H1 (cell line): ENCODE measurements at regions not wholly inside any gene's neighbourhood (a gene's known extent, or its start where the extent isn't known, plus 50 kb on each side); places are given as distances from the start of the nearest gene placed in this dataset.

Experiments used
- CTCF ChIA-PET: fragments of 300-600 bp; sonication (Branson Sonifier 250); formaldehyde crosslinking; loops from one replicate; lab custom pipeline; 2021; ENCODE audit not compliant: partially characterized antibody; lab: Charles Lee
- POLR2A ChIA-PET: fragments of 300-600 bp; sonication (Branson Sonifier 250); formaldehyde crosslinking; loops from one replicate; lab custom pipeline; 2021; ENCODE audit warnings: inconsistent platforms; ENCODE audit not compliant: partially characterized antibody; lab: Charles Lee
- DNase-seq, 2 experiments: peaks; one replicate each; pipeline versions ENCODE4 v3.0.0 to v3.0.0-alpha.2; 2010 to 2022; ENCODE audit warnings: low spot score in 2 of 2, low read depth in 1 of 2, mixed read lengths in 1 of 2
- FAIRE-seq: peaks from 2 replicates; lab custom pipeline; 2011; peaks lifted over from hg19 to GRCh38; lab: Jason Lieb, UNC
- H2AFZ ChIP-seq: 2 replicates; pipeline ENCODE4 v1.8.1; 2012; ENCODE audit warnings: low read length, inconsistent platforms
- H2AK5ac ChIP-seq: 2 replicates; pipeline ENCODE4 v1.6.1; 2013; ENCODE audit warnings: low read depth, low read length
- H2BK120ac ChIP-seq: replicated peaks from 2 replicates; pipeline ENCODE3; 2013; ENCODE audit warnings: low read depth, low read length, inconsistent platforms
- H2BK12ac ChIP-seq: 2 replicates; pipeline ENCODE4 v1.6.1; 2013; ENCODE audit warnings: low read depth, low read length
- H2BK15ac ChIP-seq: 2 replicates; pipeline ENCODE4 v1.6.1; 2013; ENCODE audit warnings: low read length
- H2BK20ac ChIP-seq: 2 replicates; pipeline ENCODE4 v1.6.1; 2013; ENCODE audit warnings: low read length
- H2BK5ac ChIP-seq: 2 replicates; pipeline ENCODE4 v1.6.1; 2013; ENCODE audit warnings: low read depth, low read length
- H3K14ac ChIP-seq: 2 replicates; pipeline ENCODE4 v1.6.1; 2013; ENCODE audit warnings: inconsistent platforms; ENCODE audit not compliant: insufficient read length
- H3K18ac ChIP-seq: 2 replicates; pipeline ENCODE4 v1.6.1; 2013; ENCODE audit warnings: low read length; ENCODE audit errors: extremely low read depth
- H3K23ac ChIP-seq: 2 replicates; pipeline ENCODE4 v1.6.1; 2013; ENCODE audit warnings: inconsistent platforms; ENCODE audit not compliant: insufficient read length
- H3K23me2 ChIP-seq: 2 replicates; pipeline ENCODE4 v1.6.1; 2013; ENCODE audit warnings: low read depth, low read length
- H3K27ac ChIP-seq: 2 replicates; pipeline ENCODE4 v1.6.1; 2011; ENCODE audit warnings: low read depth, low read length, inconsistent platforms
- H3K27me3 ChIP-seq, 4 experiments: replicated peaks in 1 of 4; 1 replicate in 1 of 4; 2 replicates in 3 of 4; pipeline versions ENCODE4 v1.6.1 to v1.8.1; 2011 to 2013; ENCODE audit warnings: low read length in 3 of 4, mild to moderate bottlenecking in 3 of 4, inconsistent platforms in 2 of 4, mixed read lengths in 2 of 4, moderate library complexity in 1 of 4; ENCODE audit not compliant: control insufficient read depth in 3 of 4, insufficient read depth in 3 of 4; ENCODE audit errors: extremely low read depth in 1 of 4
- H3K36me3 ChIP-seq, 4 experiments: 2 replicates each; pipeline versions ENCODE4 v1.6.1 to v1.8.1; 2011 to 2013; ENCODE audit warnings: mild to moderate bottlenecking in 4 of 4, low read length in 3 of 4, moderate library complexity in 2 of 4, control low read depth in 1 of 4, inconsistent platforms in 1 of 4; ENCODE audit not compliant: insufficient read depth in 4 of 4, control insufficient read depth in 2 of 4
- H3K4ac ChIP-seq: replicated peaks from 2 replicates; pipeline ENCODE3; 2013; ENCODE audit warnings: low read length, low read depth, mixed read lengths, inconsistent platforms; ENCODE audit not compliant: insufficient read length
- H3K4me1 ChIP-seq, 4 experiments: replicated peaks in 1 of 4; 1 replicate in 1 of 4; 2 replicates in 3 of 4; pipeline versions ENCODE4 v1.6.1 to v1.8.1; 2011 to 2013; ENCODE audit warnings: low read length in 3 of 4, inconsistent platforms in 2 of 4, mixed read lengths in 1 of 4; ENCODE audit not compliant: insufficient read depth in 4 of 4, control insufficient read depth in 3 of 4
- H3K4me2 ChIP-seq, 2 experiments: 2 replicates each; pipeline versions ENCODE4 v1.6.1 to v1.8.1; 2011 to 2013; ENCODE audit warnings: low read depth in 2 of 2, low read length in 2 of 2, control low read depth in 1 of 2, inconsistent platforms in 1 of 2, mild to moderate bottlenecking in 1 of 2; ENCODE audit not compliant: insufficient read depth in 1 of 2
- H3K4me3 ChIP-seq, 4 experiments: fragments of 200-600, 300-600 bp in 1 of 4; sonication (generic), shearing (Covaris generic), sonication (Bioruptor Twin) in 1 of 4; 2 replicates each; pipeline versions ENCODE4 v1.5.1 to v1.8.1; 2011 to 2016; ENCODE audit warnings: low read length in 4 of 4, low read depth in 3 of 4, control low read depth in 2 of 4, inconsistent platforms in 2 of 4, mild to moderate bottlenecking in 2 of 4, mixed read lengths in 1 of 4, moderate library complexity in 1 of 4; ENCODE audit not compliant: insufficient read depth in 2 of 4; ENCODE audit errors: extremely low read depth in 1 of 4
- H3K56ac ChIP-seq: replicated peaks from 2 replicates; pipeline ENCODE3; 2013; ENCODE audit warnings: low read depth, mild to moderate bottlenecking, mixed read lengths, low read length, inconsistent platforms; ENCODE audit not compliant: insufficient read length
- H3K79me1 ChIP-seq: 2 replicates; pipeline ENCODE4 v1.6.1; 2013; ENCODE audit warnings: low read depth, low read length, control low read depth
- H3K79me2 ChIP-seq, 2 experiments: 2 replicates each; pipeline versions ENCODE4 v1.6.1 to v1.8.1; 2012 to 2013; ENCODE audit warnings: low read length in 2 of 2, mild to moderate bottlenecking in 2 of 2, inconsistent platforms in 1 of 2; ENCODE audit not compliant: insufficient read depth in 2 of 2, control insufficient read depth in 1 of 2
- H3K9ac ChIP-seq, 4 experiments: replicated peaks in 1 of 4; 1 replicate in 1 of 4; 2 replicates in 3 of 4; pipeline versions ENCODE4 v1.6.1 to v1.8.1; 2011 to 2013; ENCODE audit warnings: low read depth in 3 of 4, low read length in 3 of 4, control low read depth in 2 of 4, mild to moderate bottlenecking in 2 of 4, moderate library complexity in 2 of 4, inconsistent platforms in 1 of 4; ENCODE audit errors: extremely low read depth in 1 of 4
- H3K9me3 ChIP-seq, 2 experiments: 2 replicates each; pipeline versions ENCODE4 v1.6.1 to v1.8.1; 2012 to 2013; ENCODE audit warnings: mild to moderate bottlenecking in 2 of 2, moderate library complexity in 2 of 2, control low read depth in 1 of 2, inconsistent platforms in 1 of 2, low read depth in 1 of 2, low read length in 1 of 2, mixed read lengths in 1 of 2; ENCODE audit not compliant: insufficient read depth in 2 of 2
- H4K20me1 ChIP-seq, 2 experiments: replicated peaks in 1 of 2; 2 replicates each; pipeline versions ENCODE3 to v1.8.1; 2011 to 2013; ENCODE audit warnings: inconsistent platforms in 2 of 2, low read length in 2 of 2, mild to moderate bottlenecking in 1 of 2; ENCODE audit not compliant: insufficient read depth in 2 of 2, control insufficient read depth in 1 of 2
- H4K5ac ChIP-seq: 2 replicates; pipeline ENCODE4 v1.6.1; 2013; ENCODE audit warnings: low read length, low read depth, mixed read lengths, inconsistent platforms; ENCODE audit not compliant: insufficient read length
- H4K8ac ChIP-seq: 2 replicates; pipeline ENCODE4 v1.8.0; 2013; ENCODE audit warnings: mild to moderate bottlenecking, moderate library complexity, low read length, inconsistent platforms; ENCODE audit not compliant: insufficient read depth; ENCODE audit errors: extremely low read depth
- H4K91ac ChIP-seq: replicated peaks from 2 replicates; pipeline ENCODE3; 2013; ENCODE audit warnings: low read length, mixed read lengths, inconsistent platforms; ENCODE audit not compliant: insufficient read length
- BACH1 ChIP-seq: IDR thresholded peaks from 2 replicates; pipeline ENCODE4 v1.6.1; 2012; ENCODE audit warnings: low read length, improper control_type of control experiment
- BRCA1 ChIP-seq: IDR thresholded peaks from 2 replicates; pipeline ENCODE4 v1.6.1; 2012; ENCODE audit warnings: low read depth, low read length, improper control_type of control experiment
- CBX5 ChIP-seq: fragments of 300-800, 300-1000 bp; sonication (generic); IDR thresholded peaks from 2 replicates; pipeline ENCODE4 v1.7.1; 2016; ENCODE audit warnings: antibody characterized with exemption, low read length, low read depth
- KDM1A ChIP-seq: fragments of 200-600, 300-600 bp; sonication (generic); IDR thresholded peaks from 2 replicates; pipeline ENCODE4 v1.7.1; 2016; ENCODE audit warnings: mild to moderate bottlenecking, low read length, borderline replicate concordance
- RFX5 ChIP-seq: IDR thresholded peaks from 2 replicates; pipeline ENCODE4 v1.6.1; 2011; ENCODE audit warnings: low read depth, low read length, improper control_type of control experiment, borderline replicate concordance
- RNF2 ChIP-seq: fragments of 200-900, 300-1000 bp; sonication (generic); IDR thresholded peaks from 2 replicates; pipeline ENCODE4 v1.7.1; 2016; ENCODE audit warnings: borderline replicate concordance, low read depth, mild to moderate bottlenecking, antibody characterized with exemption, low read length; ENCODE audit not compliant: poor library complexity, severe bottlenecking; ENCODE audit errors: missing control alignments
- SUZ12 ChIP-seq: fragments of 200-600 bp; sonication (generic); IDR thresholded peaks from 2 replicates; pipeline ENCODE4 v1.6.1; 2012; ENCODE audit warnings: mild to moderate bottlenecking, inconsistent platforms, low read length, moderate library complexity, mixed read lengths
- ZNF274 ChIP-seq: IDR thresholded peaks from 2 replicates; pipeline ENCODE4 v1.7.0; 2012; ENCODE audit warnings: low read length, borderline replicate concordance; ENCODE audit errors: extremely low read depth
- WGBS, 2 experiments: shearing (Covaris generic) in 1 of 2; methylation state at CpG; one replicate each; pipeline versions ENCODE4 v1.1.6 to v1.1.7; 2013 to 2015; ENCODE audit warnings: low lambda C conversion rate in 2 of 2, mixed read lengths in 2 of 2, inconsistent platforms in 1 of 2, low coverage in 1 of 2, missing lambda C conversion rate in 1 of 2; ENCODE audit not compliant: insufficient replicate concordance in 2 of 2, insufficient coverage in 1 of 2, insufficient read length in 1 of 2; ENCODE audit errors: extremely low coverage in 1 of 2, missing lambda C conversion rate in 1 of 2; 5-methylcytosine and 5-hydroxymethylcytosine counted together

GRCh38 chr6:11292091-11292490 lies 59.6 kb upstream of the NEDD9 start:
- POLR2A ChIA-PET: no interaction called here
- Histone ChIP-seq H3K36me3 (no peaks in the 10 kb centered on the region), H3K23me2 (no peaks in the 10 kb centered on the region; the same call in 1 of the 2 replicates), H3K56ac (no peak overlapping the region), H4K91ac (no peak overlapping the region), H4K20me1 (no peaks in the 10 kb centered on the region), H2BK5ac (no peak overlapping the region), H3K27me3 (no peaks in the 10 kb centered on the region), H3K9me3 (0 out of 4 replicates have a peak, but pooled peaks cover 0 to 5% of the 10 kb centered on the region in 2 experiments), H2BK12ac (no peak overlapping the region), H3K18ac (no peak overlapping the region), H2AFZ (no peak overlapping the region), H2AK5ac (no peak overlapping the region), H2BK20ac (no peak overlapping the region), H3K14ac (no peak overlapping the region), H3K27ac (no peak overlapping the region), H2BK120ac (no peak overlapping the region), H3K4me3 (no peak overlapping the region), H2BK15ac (no peak overlapping the region), H3K4me1 (no peaks in the 10 kb centered on the region), H3K4me2 (no peak overlapping the region), H3K23ac (no peak overlapping the region), H4K5ac (no peak overlapping the region), H3K4ac (no peak overlapping the region), H4K8ac (no peak overlapping the region), H3K9ac (no peak overlapping the region), H3K79me1 (no peaks in the 10 kb centered on the region), H3K79me2 (no peaks in the 10 kb centered on the region)
- TF ChIP-seq RFX5 (no peak), CBX5 (no peak), RNF2 (no peak), BACH1 (no peak), BRCA1 (no peak), ZNF274 (no peak), KDM1A (no peak), SUZ12 (no peak)
- DNase-seq (no peak), FAIRE-seq (no peak)
- 91% methylated on average over 4 of the region's 4 CpGs; no CpG with 5 or more reads in 1 of the 2 experiments for WGBS, 2 experiments
- CTCF ChIA-PET: no interaction called here
